ENCODE measurements at regions not wholly inside any gene's neighbourhood (a gene's known extent, or its start where the extent isn't known, plus 50 kb on each side); places are given as distances from the start of the nearest gene placed in this dataset.

DNA sequence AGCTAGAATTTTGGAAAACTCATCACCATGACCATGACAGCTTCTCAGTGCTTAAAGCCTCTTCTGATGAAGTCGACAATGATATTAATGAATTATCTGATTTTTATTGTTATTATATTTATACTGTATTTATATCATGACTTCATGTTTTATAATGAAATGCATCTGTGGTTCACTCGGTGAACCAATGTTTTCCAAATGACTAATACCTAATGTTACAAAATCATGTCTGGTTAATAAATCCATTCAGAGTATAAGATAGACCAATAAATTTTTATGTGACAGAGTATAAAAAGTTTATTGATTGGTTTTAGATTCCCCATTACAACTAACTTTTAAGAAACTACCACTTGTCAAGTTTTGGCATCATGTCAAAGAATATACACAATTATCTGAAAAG lies 416.5 kb downstream of the MLLT3 start:
- intact Hi-C loops (cut with micrococcal nuclease) = loop anchor here (5.0 kb wide), 1 partner anchor 826 kb away; the partner anchor contains the start of gene HACD4

DNA sequence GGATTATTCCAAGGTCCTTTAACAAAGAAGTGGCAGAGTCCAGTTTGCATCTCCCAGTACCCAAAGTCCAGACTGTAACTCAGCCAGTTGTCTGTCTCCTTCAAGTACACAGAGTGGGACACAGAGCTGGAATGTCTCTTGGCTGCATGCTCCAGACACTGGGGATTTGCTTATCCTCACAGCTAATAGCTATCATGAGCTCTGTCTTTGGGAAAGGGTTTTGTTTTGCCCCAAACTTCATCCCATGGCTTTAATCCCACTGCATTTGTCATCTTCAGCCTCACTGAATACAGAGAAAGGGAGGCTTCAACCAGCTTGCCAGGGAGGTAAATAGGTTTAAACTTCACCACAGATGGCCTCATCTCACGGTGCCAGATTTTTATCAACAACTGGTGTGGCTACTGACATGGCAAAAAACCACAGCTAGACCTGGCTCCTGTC lies 412.2 kb upstream of the SLC24A2 start:
- intact Hi-C loops (cut with micrococcal nuclease) = no loop called here

DNA sequence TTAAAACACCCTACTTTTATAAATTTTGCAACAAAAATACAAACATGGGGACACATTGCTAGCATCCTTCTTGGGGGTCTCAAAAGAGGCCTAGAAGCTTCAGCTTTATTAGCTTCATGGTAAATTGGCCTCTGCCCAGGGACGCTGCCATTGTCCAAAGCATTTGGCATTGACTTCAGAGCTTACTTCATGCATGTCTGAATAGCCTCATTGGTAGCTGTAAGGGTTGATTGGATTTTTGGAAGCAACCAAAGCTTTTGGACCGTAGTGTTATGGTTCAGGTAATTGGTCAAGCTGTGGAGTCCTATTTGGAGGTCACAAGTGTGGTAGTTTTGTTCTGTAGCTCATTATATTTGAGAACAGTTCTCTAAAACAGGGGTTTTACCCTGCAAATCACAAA lies 411.7 kb upstream of the SLC24A2 start:
- intact Hi-C loops (cut with micrococcal nuclease) = no loop called here

DNA sequence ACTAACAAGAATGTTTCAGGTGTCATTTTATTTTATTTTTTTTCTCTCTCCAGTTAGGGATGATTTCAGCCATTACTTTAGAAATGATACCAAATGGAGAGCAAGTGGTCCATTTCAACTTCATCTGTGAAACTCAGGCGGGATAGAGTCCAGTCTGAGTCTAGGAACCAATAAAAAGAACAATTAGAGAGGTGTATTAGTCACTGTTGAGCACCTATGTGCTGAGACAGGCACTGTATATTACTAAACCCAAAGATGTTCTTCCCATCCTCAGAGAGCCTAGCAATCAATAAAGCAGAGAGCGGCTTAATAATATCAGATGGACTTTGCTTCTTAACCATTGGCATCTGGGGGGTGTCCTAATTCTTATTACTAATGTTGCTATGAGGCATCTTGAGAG lies 410.3 kb upstream of the SLC24A2 start:
- intact Hi-C loops (cut with micrococcal nuclease) = no loop called here

DNA sequence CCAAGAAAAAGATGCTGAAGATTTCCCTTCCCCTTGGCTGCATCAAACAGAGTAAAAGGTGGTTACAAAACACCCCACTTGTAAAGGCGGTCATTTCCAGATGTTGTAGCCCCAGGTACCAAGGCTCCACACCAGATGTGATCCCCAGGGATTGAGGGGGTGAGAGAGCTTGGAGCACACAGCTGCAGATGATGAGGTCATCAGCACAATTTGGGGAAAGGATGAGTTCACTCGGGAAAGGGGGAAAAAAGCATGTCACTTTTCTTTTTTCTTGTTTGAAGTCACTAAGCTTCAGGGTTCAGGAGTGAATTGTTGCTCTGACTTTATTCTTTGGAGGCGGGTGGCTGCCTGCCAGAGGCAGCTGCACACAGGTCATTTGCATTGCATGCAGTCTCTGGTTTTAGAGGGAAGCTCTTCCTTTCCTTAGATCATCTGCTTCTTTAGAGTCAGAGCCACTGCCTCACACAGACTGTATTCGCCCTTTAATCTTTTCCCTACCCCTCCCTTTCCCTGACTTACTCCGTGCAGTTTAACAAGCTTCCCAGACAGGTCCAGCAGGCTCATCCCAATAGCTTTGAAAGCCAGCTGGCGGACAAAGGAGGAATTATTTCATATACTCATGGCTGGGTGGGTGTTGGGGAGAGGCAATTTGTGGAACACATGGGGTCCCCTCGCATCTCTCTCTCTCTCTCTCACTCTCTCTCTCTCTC lies 409.3 kb upstream of the SLC24A2 start:
- intact Hi-C loops (cut with micrococcal nuclease) = no loop called here

DNA sequence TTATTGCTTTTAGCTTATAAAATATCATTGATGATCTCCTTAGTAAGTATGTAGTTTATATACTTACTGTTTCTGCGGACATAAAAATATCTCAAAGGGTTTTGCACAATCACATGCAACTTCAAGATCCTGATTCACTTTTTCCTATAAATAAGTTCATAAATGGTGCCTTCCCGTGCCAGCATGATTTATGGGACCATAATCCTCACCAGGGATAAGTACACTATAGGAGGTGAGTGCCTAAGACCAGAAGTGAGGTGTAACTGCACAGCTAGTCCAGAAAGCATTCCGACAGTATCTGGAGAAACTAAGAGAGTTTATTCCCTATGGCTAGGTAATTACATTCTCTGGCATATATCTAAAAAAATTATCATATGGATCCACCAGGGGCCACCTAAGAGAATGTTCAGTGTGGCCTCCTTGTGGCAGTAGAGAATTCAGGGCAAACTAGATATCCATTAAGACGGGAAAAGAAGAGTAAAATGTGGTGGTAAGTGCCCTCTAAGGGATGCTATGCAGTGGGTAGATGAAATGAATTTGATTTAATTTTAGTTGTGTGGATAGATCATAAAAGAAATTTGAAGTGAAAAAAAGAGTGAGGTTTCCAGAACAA lies 402.5 kb upstream of the SLC24A2 start:
- intact Hi-C loops (cut with micrococcal nuclease) = no loop called here

DNA sequence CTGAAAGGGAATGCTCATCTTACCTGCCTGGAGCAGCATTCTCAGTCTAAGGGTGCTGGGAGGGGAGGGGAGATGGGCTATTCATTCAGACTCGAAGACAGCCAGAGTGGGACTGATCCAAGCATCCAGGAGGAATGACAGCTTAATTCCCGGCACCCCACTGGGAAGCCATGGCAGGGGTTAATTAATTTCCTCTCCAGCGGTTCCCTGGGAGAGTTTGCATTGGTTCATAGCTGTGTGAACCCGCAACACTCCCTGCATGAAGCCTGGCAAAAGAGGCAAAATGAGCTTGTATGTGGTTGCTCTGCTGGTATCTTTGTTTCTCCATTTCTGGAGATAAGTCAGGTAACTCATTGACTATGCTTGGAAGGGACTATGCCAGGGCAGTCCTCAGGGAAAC lies 401.0 kb upstream of the SLC24A2 start:
- intact Hi-C loops (cut with micrococcal nuclease) = no loop called here

DNA sequence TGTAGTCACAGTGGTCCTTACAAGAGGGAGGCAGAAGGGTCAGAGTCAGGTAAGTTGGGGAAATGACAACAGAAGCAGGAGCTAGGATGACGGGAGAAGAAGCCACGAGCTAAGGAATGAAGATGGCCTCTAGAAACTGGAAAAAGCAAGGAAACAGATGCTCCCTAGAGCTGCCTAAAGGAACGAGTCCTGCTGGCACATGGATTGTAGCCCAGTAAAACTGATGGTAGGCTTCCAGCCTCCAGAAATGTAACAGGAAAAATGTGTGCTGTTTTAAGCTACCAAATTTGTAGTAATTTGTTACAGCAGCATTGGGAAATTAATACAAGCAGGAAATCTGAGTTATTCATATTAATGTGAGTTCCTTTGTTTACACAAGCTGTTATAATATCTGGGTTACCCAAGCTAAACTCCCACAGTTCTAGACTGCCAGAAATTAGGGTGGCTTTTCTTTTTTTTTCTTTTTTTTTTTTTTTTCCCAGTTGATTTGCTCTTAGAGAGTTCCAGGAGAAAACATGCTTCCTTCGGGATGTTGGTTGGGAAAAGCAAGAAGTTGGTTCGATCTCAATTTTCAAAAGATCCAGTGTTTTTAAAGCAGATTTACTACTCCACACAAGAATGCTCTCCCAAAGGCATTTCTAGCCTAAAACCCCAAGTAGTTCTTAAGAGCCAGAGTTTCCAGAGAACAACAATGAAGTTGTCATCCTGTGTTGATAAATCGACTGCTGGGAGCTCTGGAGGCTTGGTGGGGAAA lies 400.0 kb upstream of the SLC24A2 start:
- intact Hi-C loops (cut with micrococcal nuclease) = no loop called here

DNA sequence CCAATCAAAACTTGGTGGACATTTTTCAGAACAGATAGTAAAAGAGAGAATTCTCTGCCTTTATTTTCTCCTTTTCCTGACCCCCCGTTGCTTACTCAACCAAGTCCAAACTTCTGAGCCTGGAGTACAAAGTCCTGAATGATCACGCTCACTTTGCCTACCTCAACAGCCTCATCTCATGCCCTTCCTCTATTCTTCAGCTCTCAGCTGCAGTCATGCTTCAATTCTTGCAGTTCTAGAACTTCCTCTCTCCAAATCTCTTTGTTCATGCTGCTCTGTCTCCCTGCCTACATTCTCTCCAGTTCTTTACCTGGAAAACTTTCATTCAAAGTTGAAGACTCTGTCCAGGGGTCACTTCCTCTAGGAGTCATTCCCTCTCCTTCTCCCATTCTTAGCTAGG lies 398.5 kb upstream of the SLC24A2 start:
- intact Hi-C loops (cut with micrococcal nuclease) = no loop called here

DNA sequence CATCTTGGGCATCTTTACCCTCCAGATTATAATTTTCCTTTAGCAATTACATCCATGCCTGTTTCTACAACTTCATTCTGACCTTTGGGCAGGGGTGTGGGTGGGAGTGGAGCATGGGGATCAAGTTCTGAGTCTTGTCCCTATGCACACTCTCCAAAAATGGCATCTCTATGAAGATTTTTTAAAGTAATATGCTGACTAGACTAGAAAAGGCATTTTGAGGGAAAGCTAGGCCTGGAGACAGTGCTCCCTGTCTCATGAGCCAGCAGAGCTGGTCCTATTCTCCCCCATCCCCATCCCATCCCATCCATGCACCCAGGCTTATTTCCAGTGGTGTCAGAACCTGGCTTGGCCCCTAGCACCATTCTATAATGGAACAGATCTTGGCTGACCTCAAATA lies 398.0 kb upstream of the SLC24A2 start:
- intact Hi-C loops (cut with micrococcal nuclease) = no loop called here

DNA sequence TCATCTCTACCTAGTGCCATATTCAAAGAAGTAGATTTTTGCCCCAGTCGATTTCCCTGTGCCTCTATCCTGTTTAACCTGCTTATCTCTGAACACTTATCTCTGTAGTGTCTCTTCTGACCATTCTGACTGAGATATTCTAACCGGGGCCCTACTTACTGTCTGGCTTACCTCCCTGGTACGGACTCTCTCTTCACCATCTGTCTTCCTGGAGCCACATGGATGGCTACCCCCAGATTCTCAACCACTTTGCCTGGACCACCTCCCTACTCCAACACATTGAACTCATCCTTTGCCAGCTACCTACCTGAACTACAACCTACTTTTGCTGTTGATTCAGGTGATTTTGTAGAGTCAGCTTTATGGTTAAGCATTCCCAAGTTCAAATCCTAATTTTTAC lies 397.4 kb upstream of the SLC24A2 start:
- intact Hi-C loops (cut with micrococcal nuclease) = no loop called here

DNA sequence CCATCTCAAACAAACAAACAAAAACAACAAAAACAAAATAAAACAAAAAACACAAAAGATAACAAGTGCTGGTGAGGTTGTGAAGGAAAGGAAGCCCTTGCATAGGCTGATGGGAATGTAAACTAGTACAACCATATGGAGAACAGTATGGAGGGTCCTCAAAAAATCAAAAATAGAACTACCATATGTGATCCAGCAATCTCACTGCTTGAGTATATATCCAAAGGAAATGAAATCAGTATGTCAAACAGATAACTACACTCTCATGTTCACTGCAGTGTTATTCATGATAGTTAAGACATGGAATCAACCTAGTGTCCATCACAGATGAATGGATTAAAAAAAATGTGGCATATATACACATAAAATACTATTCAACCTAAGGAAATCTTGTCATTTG lies 395.7 kb upstream of the SLC24A2 start:
- intact Hi-C loops (cut with micrococcal nuclease) = no loop called here

DNA sequence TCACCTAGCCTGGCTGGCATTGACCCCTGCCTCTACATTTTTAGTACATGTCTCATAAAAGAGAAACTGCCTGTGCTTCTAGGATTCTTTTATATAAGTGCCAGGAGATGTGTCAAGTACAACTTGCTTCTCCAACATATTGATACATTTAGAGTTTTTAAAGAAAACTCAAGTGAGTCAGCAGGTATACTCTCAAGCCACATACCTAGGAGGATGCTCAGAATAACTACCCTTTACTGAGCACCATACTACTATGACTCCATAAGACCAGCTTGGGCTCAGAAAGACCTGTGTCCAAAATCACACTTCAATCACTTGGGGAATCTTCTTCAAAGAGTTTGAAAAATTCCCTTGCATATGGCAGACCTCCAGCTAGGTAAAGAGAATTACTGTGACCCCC lies 389.8 kb upstream of the SLC24A2 start:
- intact Hi-C loops (cut with micrococcal nuclease) = no loop called here

DNA sequence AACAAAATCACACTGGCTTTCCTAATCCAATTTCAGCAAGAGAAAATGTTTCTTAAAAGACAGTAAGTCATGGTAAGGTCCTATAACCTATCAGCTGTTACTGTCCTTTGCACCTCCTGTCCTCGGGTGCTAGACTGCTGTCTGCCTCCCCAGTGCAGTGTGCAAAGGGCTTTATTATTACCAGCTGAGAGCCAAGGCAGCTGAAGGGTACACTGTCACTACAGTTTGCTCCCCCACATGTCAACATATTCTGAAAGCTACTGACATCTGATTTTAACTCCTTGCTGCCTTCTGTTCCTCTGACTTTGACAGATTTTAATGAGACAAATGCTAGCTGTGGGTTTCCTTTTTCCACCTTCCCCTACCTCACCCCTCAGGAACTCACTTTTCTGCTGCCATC lies 389.4 kb upstream of the SLC24A2 start:
- intact Hi-C loops (cut with micrococcal nuclease) = no loop called here

DNA sequence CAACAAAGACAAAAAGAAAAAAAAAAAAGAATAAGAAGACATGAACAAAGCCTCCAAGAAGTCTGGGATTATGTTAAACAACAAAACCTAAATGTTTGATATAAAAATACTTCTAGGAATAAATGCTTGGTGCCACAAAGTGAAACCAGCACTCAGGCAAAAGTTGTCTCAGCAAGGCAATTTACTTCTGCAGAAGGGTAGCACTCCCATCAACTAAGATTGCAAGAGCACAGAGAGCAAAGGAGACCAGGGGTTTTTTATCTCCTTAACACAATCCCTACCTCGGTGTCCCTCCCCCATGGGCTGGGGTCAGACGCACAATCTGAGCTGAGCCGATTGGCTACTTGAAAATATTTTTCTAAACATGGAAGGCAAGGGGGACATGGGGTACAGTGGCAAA lies 381.3 kb upstream of the SLC24A2 start:
- intact Hi-C loops (cut with micrococcal nuclease) = no loop called here

DNA sequence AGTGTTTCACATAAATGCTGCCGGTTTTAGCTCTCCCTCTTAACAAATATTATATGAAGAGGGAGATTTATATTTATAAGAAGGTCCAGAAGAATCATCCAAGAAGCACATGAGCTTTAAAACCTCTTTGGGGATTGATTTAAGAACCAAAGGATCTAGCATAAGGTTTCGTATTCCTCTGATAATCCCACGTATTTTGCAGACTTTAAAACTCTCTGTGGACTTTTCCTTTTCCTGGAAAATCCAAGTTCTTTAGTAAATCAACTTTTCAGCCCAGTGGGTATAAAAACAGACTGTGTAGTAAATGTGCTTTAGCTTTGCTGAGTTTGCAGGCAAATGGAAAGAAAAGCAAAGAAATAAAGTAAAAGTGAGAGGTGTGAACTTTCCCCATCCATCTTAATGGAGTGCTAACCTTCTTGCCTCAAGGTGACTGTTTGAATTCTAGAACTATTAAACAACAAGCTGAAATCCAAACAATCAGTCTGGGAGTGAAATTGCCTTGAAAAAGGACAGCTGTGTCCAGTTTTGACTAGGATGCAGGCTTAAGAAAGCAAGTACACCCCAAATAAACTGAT lies 363.4 kb upstream of the SLC24A2 start:
- intact Hi-C loops (cut with micrococcal nuclease) = no loop called here

DNA sequence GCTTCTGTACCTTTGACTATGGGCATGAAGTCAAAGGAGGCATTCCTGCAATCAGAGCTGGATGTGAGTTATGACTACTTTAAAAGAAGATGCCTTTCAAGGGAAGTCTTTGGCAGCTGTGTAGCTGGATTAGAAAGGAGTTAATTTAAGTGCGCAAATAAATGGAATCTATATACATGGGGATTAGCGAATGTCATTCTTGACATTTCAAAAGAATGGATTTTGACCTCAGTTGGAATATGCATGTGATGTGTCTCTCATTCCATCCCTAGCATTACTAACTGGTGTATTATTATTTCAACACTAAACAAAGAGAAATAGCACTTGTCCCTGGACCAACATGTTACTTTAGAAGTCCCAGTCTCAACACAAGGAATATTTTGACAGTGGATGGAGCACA lies 359.6 kb upstream of the SLC24A2 start:
- intact Hi-C loops (cut with micrococcal nuclease) = loop anchor here (10.0 kb wide), 1 partner anchor 64 kb away; no protein-coding TSS in a partner anchor

DNA sequence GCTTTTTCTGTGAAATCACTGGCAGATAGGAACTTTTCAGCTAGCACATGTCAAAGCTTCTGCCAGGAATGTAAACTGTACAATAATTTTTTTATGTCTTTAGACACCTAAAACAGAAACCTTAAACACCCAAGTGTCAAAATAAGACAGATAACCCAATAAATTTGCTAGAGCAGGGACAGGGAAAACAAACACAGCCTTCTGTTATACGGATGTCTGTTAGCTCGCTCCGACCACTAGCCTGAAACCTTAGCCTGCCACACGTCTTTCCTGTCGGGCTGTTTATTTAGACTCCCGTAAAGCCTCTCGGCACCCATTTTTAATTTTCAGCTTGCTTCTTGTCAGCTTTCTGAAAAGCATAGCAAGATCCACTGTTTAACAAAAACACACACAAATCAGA lies 355.4 kb upstream of the SLC24A2 start:
- intact Hi-C loops (cut with micrococcal nuclease) = loop anchor here (5.0 to 10.0 kb wide), 2 partner anchors 59 to 197 kb away; no protein-coding TSS in a partner anchor

DNA sequence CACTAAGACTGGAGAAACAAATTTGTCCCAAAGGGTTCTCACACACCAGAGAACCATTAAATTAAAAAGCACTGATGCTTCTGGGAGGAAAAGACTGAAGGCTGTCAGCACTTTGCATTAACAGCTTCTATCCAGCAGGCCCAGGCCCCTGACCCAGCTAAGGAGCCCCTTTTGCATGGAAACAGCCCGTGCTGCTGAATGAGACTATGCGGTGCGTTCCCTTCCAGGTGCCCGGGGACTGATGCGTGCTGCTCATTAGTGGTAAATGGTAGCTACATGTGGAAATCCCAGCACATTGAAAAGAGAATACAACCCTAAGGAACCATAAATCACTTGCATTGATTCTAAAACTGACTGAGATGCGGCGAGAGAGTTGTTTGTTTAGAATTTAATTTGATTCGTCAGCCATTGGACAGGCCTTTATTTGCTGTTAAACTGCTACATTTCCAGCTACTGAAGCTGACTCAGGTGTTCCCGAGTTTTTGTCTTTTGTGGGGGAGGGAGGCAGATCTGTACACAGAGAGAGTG lies 351.0 kb upstream of the SLC24A2 start:
- intact Hi-C loops (cut with micrococcal nuclease) = loop anchor here (5.0 to 10.0 kb wide), 2 partner anchors 55 to 193 kb away; no protein-coding TSS in a partner anchor

DNA sequence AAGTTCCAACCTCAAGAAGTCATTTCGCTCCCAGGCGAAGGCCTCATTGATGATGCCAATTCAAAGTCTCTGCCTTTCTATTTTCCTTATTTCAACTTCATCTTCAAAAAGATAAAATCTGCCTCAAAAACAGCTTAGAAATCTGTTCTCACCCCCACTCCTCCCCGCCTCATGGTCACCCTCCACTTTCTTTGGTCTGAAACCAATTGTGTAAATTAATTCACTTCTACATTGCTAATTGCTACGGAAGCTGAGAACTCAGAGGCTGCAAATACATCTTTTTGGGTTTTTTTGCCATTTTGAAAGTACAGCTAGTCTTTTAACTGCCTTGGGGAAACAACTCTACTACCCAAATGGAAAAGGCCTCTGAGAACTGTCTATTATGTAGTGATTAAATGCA lies 350.0 kb upstream of the SLC24A2 start:
- intact Hi-C loops (cut with micrococcal nuclease) = no loop called here

DNA sequence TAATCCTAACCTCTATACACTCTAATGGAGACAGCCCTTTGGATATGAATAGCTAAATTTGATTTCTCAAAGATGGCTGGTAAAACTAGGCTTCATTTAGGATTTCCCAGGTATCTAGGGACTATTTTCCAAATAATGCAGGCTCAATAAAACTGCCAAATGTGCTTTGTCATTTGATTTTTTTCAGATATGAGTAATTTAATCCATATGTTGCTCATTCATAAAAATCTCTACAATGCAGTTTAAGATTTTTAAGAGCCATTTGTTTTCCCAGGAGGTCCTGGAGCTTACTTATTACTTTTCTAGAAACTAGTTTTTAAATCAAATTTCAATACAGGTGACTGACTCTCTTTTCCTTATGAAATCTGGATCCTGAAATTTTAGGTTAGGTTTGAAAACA lies 349.3 kb upstream of the SLC24A2 start:
- intact Hi-C loops (cut with micrococcal nuclease) = no loop called here

DNA sequence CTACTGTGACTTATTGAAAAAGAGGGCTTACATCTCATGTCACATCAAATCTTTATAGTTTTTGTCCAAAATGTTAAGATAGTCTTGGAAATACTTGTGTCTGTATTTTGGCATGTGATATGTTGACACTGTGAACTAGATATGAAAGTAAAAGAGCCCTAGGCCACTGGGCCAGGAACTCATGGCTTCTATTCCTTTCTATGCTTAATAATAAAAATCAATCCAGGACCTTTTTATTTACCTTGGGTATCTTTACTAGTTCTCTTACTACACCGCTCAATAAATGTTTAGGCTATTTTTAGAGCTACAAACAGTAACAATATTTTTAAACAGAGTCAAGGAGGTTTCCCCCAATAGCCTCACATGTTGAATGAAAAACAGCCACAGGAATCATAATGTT lies 348.6 kb upstream of the SLC24A2 start:
- intact Hi-C loops (cut with micrococcal nuclease) = no loop called here

Data from T-helper 1 cell treated with Interleukin-12 subunit alpha and Interleukin-12 subunit beta and Interleukin-4 antibody, amounts not matched to agents 30 ng/mL and 1 ng/mL, for 36 hours (primary cell).